Upper lobe of left lung (tissue), 6 donors: ENCODE measurements at regions not wholly inside any gene's neighbourhood (a gene's known extent, or its start where the extent isn't known, plus 50 kb on each side); places are given as distances from the start of the nearest gene placed in this dataset.

Source experiments
- ATAC-seq, 2 donors: fragments of 200-7000 bp; cut with Tn5 transposase; one replicate each; pipeline ENCODE4 v1.9.1; 2022; ENCODE audit warnings: mild to moderate bottlenecking in 2 of 2, moderate library complexity in 2 of 2; ENCODE audit not compliant: low FRiP score in 2 of 2
- DNase-seq, 2 donors: peaks; one replicate each; pipeline ENCODE4 v3.0.0-alpha.2; 2019 to 2020
- H3K27ac ChIP-seq, 4 donors: fragments of 200-600 bp; sonication (generic); one replicate each; pipeline ENCODE4 v1.5.1; 2016 to 2019
- H3K27me3 ChIP-seq, 4 donors: fragments of 200-600 bp; sonication (generic); one replicate each; pipeline ENCODE4 v1.5.1; 2017 to 2019
- H3K36me3 ChIP-seq, 4 donors: fragments of 200-600 bp; sonication (generic); one replicate each; pipeline ENCODE4 v1.5.1; 2016 to 2019
- H3K4me1 ChIP-seq, 4 donors: fragments of 200-600 bp; sonication (generic); one replicate each; pipeline ENCODE4 v1.5.1; 2018 to 2019
- H3K4me3 ChIP-seq, 4 donors: fragments of 200-600 bp; sonication (generic); one replicate each; pipeline ENCODE4 v1.5.1; 2017 to 2019; ENCODE audit warnings: mild to moderate bottlenecking in 2 of 4, moderate library complexity in 1 of 4
- H3K9me3 ChIP-seq, 4 donors: fragments of 200-600 bp; sonication (generic); one replicate each; pipeline ENCODE4 v1.5.1; 2018 to 2019
- EP300 ChIP-seq, 4 donors: sonication (generic); formaldehyde crosslinking; IDR thresholded peaks; one replicate each; pipeline ENCODE4 v1.5.1; 2017; ENCODE audit warnings: antibody characterized with exemption in 4 of 4, control low read depth in 2 of 4
- POLR2A ChIP-seq, 4 donors: fragments of 450-650 bp; IDR thresholded peaks; one replicate each; pipeline ENCODE4 v1.5.1; 2016 to 2017; ENCODE audit warnings: antibody characterized with exemption in 4 of 4, mild to moderate bottlenecking in 2 of 4
- POLR2AphosphoS5 ChIP-seq, 2 donors: sonication (generic); formaldehyde crosslinking; IDR thresholded peaks; one replicate each; pipeline ENCODE4 v1.5.1; 2017; ENCODE audit warnings: antibody characterized with exemption in 2 of 2
- WGBS, 2 donors: methylation state at CpG; one replicate each; pipeline ENCODE4 v1.1.5; 2017 to 2018; 5-methylcytosine and 5-hydroxymethylcytosine counted together
- small RNA-seq, 4 donors: library from RNA; depleted of rRNA; stranded (forward); fragments of <200 nt; gene quantifications; one replicate each; pipeline ENCODE3, GENCODE V24; 2016
- TF ChIP-seq, protein P1 (sequence below), 6 experiments: fragments of 450-650 bp in 4 of 6; fragments of 200-600 bp in 2 of 6; sonication (generic) in 2 of 6; IDR thresholded peaks; one replicate each; pipeline ENCODE4 v1.5.1; 2016 to 2019; ENCODE audit warnings: antibody characterized with exemption in 6 of 6
- donor health status: DM: no; HTN: no; CAD: no; lungs with moderate emphysema.
- donor health status: DM: no; HTN: yes; CAD: no; lungs with severe emphysema.

DNA sequence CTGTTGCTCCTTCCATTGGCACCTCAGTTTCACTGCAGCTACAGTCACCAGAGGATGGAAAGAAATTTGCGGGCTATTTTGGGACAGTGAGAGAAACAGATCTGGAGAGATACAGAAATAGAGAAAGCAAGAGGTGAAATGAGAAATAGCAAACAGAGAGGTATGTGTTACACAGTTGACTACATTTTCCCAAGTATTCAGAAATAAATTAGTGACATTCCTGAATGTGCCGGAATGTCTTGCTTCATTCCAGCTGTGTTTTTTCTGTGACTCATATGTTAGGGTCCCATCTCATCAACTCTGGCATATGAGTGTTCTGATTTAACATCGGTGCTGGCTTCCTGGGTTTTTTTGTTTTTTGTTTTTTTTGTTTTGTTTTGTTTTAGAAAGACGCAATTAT, 63.8 kb upstream of the ZNF462 start:
- ATAC-seq (peak in 1 of 2 donors; percentile 47), DNase-seq (no peak)
- TF ChIP-seq POLR2AphosphoS5 (IDR thresholded peaks at IDR 0.05) (no peak), EP300 (IDR thresholded peaks at IDR 0.05) (no peak), POLR2A (IDR thresholded peaks at IDR 0.05) (no peak)
- TF ChIP-seq, protein P1, sequence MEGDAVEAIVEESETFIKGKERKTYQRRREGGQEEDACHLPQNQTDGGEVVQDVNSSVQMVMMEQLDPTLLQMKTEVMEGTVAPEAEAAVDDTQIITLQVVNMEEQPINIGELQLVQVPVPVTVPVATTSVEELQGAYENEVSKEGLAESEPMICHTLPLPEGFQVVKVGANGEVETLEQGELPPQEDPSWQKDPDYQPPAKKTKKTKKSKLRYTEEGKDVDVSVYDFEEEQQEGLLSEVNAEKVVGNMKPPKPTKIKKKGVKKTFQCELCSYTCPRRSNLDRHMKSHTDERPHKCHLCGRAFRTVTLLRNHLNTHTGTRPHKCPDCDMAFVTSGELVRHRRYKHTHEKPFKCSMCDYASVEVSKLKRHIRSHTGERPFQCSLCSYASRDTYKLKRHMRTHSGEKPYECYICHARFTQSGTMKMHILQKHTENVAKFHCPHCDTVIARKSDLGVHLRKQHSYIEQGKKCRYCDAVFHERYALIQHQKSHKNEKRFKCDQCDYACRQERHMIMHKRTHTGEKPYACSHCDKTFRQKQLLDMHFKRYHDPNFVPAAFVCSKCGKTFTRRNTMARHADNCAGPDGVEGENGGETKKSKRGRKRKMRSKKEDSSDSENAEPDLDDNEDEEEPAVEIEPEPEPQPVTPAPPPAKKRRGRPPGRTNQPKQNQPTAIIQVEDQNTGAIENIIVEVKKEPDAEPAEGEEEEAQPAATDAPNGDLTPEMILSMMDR (IDR thresholded peaks at IDR 0.05): no peak
- WGBS, 2 donors: 72 to 75% methylated on average over 4 of the region's 4 CpGs
- H3K9me3 ChIP-seq: no peaks in the 10 kb centered on the region
- H3K4me3 ChIP-seq: no peak overlapping the region
- no peaks in the 10 kb centered on the region for H3K4me1 ChIP-seq
- no peak overlapping the region for H3K27ac ChIP-seq
- H3K27me3 ChIP-seq: no peaks in the 10 kb centered on the region
- H3K36me3 ChIP-seq: no peaks in the 10 kb centered on the region

DNA sequence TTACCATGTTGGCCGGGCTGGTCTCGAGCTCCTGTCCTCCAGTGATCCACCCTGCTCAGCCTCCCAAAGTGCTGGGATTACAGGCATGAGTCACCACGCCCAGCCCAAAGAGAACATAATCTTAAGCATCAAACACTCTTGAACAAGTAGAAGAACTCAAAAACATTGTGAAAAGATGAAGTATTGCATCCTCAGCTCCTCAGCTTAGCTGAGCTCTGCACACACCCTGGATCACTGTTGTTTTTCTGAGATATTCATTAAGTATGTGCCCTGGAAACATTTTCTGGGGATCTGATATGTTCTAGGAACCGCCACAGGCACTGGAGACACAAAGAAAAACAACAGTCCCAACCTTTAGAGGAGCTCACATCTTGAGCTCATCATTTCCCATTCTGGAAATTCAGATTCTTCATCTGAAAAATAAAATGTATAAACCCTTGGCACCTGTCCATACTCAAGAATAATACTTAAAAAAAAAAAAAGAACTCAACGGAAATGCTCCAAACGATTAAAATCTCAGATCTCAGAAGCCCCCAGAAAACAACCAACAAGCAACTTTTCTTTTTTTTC, 62.2 kb upstream of the ZNF462 start:
- no peaks in the 10 kb centered on the region for H3K4me1 ChIP-seq
- TF ChIP-seq, protein P1 (IDR thresholded peaks at IDR 0.05): no peak
- TF ChIP-seq EP300 (IDR thresholded peaks at IDR 0.05) (no peak), POLR2AphosphoS5 (IDR thresholded peaks at IDR 0.05) (no peak), POLR2A (IDR thresholded peaks at IDR 0.05) (no peak)
- no peak for ATAC-seq
- DNase-seq: no peak
- H3K4me3 ChIP-seq: no peak overlapping the region
- H3K27me3 ChIP-seq: no peaks in the 10 kb centered on the region
- no peaks in the 10 kb centered on the region for H3K36me3 ChIP-seq
- WGBS, 2 donors: 86 to 94% methylated on average over 6 of the region's 6 CpGs
- H3K27ac ChIP-seq: no peak overlapping the region
- no peaks in the 10 kb centered on the region for H3K9me3 ChIP-seq

GRCh38 chr9:106801816-106802215, 61.1 kb upstream of the ZNF462 start:
- ATAC-seq (no peak), DNase-seq (no peak)
- H3K36me3 ChIP-seq: no peaks in the 10 kb centered on the region
- no peak overlapping the region for H3K4me3 ChIP-seq
- H3K9me3 ChIP-seq: no peaks in the 10 kb centered on the region
- 81 to 90% methylated on average over 2 of the region's 2 CpGs for WGBS, 2 donors
- H3K27me3 ChIP-seq: no peaks in the 10 kb centered on the region
- no peaks in the 10 kb centered on the region for H3K4me1 ChIP-seq
- H3K27ac ChIP-seq: no peak overlapping the region
- TF ChIP-seq POLR2A (IDR thresholded peaks at IDR 0.05) (no peak), POLR2AphosphoS5 (IDR thresholded peaks at IDR 0.05) (no peak), EP300 (IDR thresholded peaks at IDR 0.05) (no peak)
- TF ChIP-seq, protein P1 (IDR thresholded peaks at IDR 0.05): no peak

Small RNA genes lying in the stretch of these regions (small RNA-seq; reads per million reads assigned to genes)
- gene MIR8081: 0 reads per million in 4 donors
